ENCODE measurements at regions not wholly inside any gene's neighbourhood (a gene's known extent, or its start where the extent isn't known, plus 50 kb on each side); places are given as distances from the start of the nearest gene placed in this dataset.

DNA sequence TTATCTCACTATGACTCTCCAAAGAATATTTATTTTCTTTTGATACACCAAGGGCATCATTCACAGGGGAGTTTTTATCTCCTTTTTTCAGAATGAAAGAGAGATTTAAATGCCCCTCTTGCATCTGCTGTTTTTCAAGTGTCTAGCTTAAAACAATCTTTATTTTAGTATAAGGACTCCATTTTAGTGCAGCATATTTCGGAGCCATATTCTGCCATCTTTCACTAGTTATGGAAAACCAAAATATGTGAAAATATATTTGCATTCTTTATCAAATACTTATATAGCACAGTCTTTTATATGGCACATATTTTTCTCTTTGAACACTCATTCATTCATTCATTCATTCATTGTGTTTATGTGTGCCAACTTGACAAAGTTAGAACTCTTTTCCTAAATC, 1130.2 kb downstream of the SLITRK5 start:
- Histone ChIP-seq H3K4me2 (ENCODE audit: insufficient read depth, low read length) (no peak overlapping the region), H3K4me3 (ENCODE audit: insufficient read depth, low read length) (no peak overlapping the region), H4K20me1 (ENCODE audit: insufficient read depth, low read length) (no peaks in the 10 kb centered on the region), H3K27ac (ENCODE audit: low read depth, low read length) (no peak overlapping the region), H3K27me3 (ENCODE audit: insufficient read depth, low read length) (no peaks in the 10 kb centered on the region), H3K4me1 (ENCODE audit: insufficient read depth, low read length) (no peaks in the 10 kb centered on the region), H3K9me3 (ENCODE audit: low read depth, low read length) (no peaks in the 10 kb centered on the region), H3K79me2 (ENCODE audit: insufficient read depth, low read length) (no peaks in the 10 kb centered on the region), H3K36me3 (ENCODE audit: insufficient read depth, low read length) (no peaks in the 10 kb centered on the region), H2AFZ (ENCODE audit: low read length) (no peak overlapping the region)
- no peak for DNase-seq (ENCODE audit: insufficient read length, low spot score, missing footprints)
- TF ChIP-seq, protein P1, sequence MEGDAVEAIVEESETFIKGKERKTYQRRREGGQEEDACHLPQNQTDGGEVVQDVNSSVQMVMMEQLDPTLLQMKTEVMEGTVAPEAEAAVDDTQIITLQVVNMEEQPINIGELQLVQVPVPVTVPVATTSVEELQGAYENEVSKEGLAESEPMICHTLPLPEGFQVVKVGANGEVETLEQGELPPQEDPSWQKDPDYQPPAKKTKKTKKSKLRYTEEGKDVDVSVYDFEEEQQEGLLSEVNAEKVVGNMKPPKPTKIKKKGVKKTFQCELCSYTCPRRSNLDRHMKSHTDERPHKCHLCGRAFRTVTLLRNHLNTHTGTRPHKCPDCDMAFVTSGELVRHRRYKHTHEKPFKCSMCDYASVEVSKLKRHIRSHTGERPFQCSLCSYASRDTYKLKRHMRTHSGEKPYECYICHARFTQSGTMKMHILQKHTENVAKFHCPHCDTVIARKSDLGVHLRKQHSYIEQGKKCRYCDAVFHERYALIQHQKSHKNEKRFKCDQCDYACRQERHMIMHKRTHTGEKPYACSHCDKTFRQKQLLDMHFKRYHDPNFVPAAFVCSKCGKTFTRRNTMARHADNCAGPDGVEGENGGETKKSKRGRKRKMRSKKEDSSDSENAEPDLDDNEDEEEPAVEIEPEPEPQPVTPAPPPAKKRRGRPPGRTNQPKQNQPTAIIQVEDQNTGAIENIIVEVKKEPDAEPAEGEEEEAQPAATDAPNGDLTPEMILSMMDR (IDR thresholded peaks at IDR 0.05; ENCODE audit: extremely low read depth, low read depth, low read length): no peak

- Histone ChIP-seq H3K36me3 (ENCODE audit: insufficient read depth, low read length) (no peaks in the 10 kb centered on the region), H3K4me2 (ENCODE audit: insufficient read depth, low read length) (no peak overlapping the region), H3K9me3 (ENCODE audit: low read depth, low read length) (no peaks in the 10 kb centered on the region), H3K4me3 (ENCODE audit: insufficient read depth, low read length) (no peak overlapping the region), H3K79me2 (ENCODE audit: insufficient read depth, low read length) (no peaks in the 10 kb centered on the region), H4K20me1 (ENCODE audit: insufficient read depth, low read length) (no peaks in the 10 kb centered on the region), H3K27ac (ENCODE audit: low read depth, low read length) (no peak overlapping the region), H3K27me3 (ENCODE audit: insufficient read depth, low read length) (no peaks in the 10 kb centered on the region), H2AFZ (ENCODE audit: low read length) (no peak overlapping the region), H3K4me1 (ENCODE audit: insufficient read depth, low read length) (no peaks in the 10 kb centered on the region)
- TF ChIP-seq, protein P1 (IDR thresholded peaks at IDR 0.05; ENCODE audit: extremely low read depth, low read depth, low read length): no peak
- no peak for DNase-seq (ENCODE audit: insufficient read length, low spot score, missing footprints)
These were observed 1131.7 kb downstream of the SLITRK5 start for GRCh38 chr13:88802886-88803285.

GRCh38 chr13:88806438-88806837, 1135.3 kb downstream of the SLITRK5 start:
- Histone ChIP-seq H2AFZ (ENCODE audit: low read length) (no peak overlapping the region), H3K79me2 (ENCODE audit: insufficient read depth, low read length) (no peaks in the 10 kb centered on the region), H3K27ac (ENCODE audit: low read depth, low read length) (no peak overlapping the region), H3K9me3 (ENCODE audit: low read depth, low read length) (peaks cover 4% of the 10 kb centered on the region), H3K4me1 (ENCODE audit: insufficient read depth, low read length) (no peaks in the 10 kb centered on the region), H3K4me2 (ENCODE audit: insufficient read depth, low read length) (no peak overlapping the region), H3K36me3 (ENCODE audit: insufficient read depth, low read length) (no peaks in the 10 kb centered on the region), H3K27me3 (ENCODE audit: insufficient read depth, low read length) (no peaks in the 10 kb centered on the region), H4K20me1 (ENCODE audit: insufficient read depth, low read length) (no peaks in the 10 kb centered on the region), H3K4me3 (ENCODE audit: insufficient read depth, low read length) (no peak overlapping the region)
- no peak for DNase-seq (ENCODE audit: insufficient read length, low spot score, missing footprints)
- TF ChIP-seq, protein P1 (IDR thresholded peaks at IDR 0.05; ENCODE audit: extremely low read depth, low read depth, low read length): no peak

- no peak for DNase-seq (ENCODE audit: insufficient read length, low spot score, missing footprints)
These were observed 1146.4 kb downstream of the SLITRK5 start for GRCh38 chr13:88817560-88817959.

More at GRCh38 chr13:88817560-88817959, 1146.4 kb downstream of the SLITRK5 start:
- no peaks in the 10 kb centered on the region for H4K20me1 ChIP-seq (ENCODE audit: insufficient read depth, low read length)
- H3K27me3 ChIP-seq (ENCODE audit: insufficient read depth, low read length): no peaks in the 10 kb centered on the region
- H3K9me3 ChIP-seq (ENCODE audit: low read depth, low read length): no peaks in the 10 kb centered on the region
- H3K4me3 ChIP-seq (ENCODE audit: insufficient read depth, low read length): no peak overlapping the region
- TF ChIP-seq, protein P1 (IDR thresholded peaks at IDR 0.05; ENCODE audit: extremely low read depth, low read depth, low read length): no peak
- no peak overlapping the region for H3K4me2 ChIP-seq (ENCODE audit: insufficient read depth, low read length)
- no peaks in the 10 kb centered on the region for H3K4me1 ChIP-seq (ENCODE audit: insufficient read depth, low read length)
- H3K36me3 ChIP-seq (ENCODE audit: insufficient read depth, low read length): no peaks in the 10 kb centered on the region
- no peaks in the 10 kb centered on the region for H3K79me2 ChIP-seq (ENCODE audit: insufficient read depth, low read length)
- no peak overlapping the region for H3K27ac ChIP-seq (ENCODE audit: low read depth, low read length)
- no peak overlapping the region for H2AFZ ChIP-seq (ENCODE audit: low read length)

All from osteoblast (primary cell).